Suprapubic skin (tissue), 4 donors: ENCODE measurements at regions not wholly inside any gene's neighbourhood (a gene's known extent, or its start where the extent isn't known, plus 50 kb on each side); places are given as distances from the start of the nearest gene placed in this dataset.
A peak's percentile ranks its signal among the peaks of the same experiment; 100 is the strongest.

Experiments
- DNase-seq, 2 donors: peaks; one replicate each; pipeline ENCODE4 v3.0.0-alpha.2; 2019; ENCODE audit warnings: low spot score in 2 of 2
- H3K27ac ChIP-seq: fragments of 200-600 bp; sonication (generic); one replicate; pipeline ENCODE4 v1.5.1; 2019
- H3K27me3 ChIP-seq: fragments of 200-600 bp; sonication (generic); one replicate; pipeline ENCODE4 v1.5.1; 2019
- H3K36me3 ChIP-seq: fragments of 200-600 bp; sonication (generic); one replicate; pipeline ENCODE4 v1.5.1; 2019
- H3K4me1 ChIP-seq: fragments of 200-600 bp; sonication (generic); one replicate; pipeline ENCODE4 v1.5.1; 2019
- H3K4me3 ChIP-seq: fragments of 200-600 bp; sonication (generic); one replicate; pipeline ENCODE4 v1.5.1; 2019; ENCODE audit warnings: mild to moderate bottlenecking
- H3K9me3 ChIP-seq: fragments of 200-600 bp; sonication (generic); one replicate; pipeline ENCODE4 v1.5.1; 2019
- EP300 ChIP-seq: sonication (generic); formaldehyde crosslinking; IDR thresholded peaks from one replicate; pipeline ENCODE4 v1.6.1; 2017; ENCODE audit warnings: antibody characterized with exemption
- POLR2A ChIP-seq, 2 donors: fragments of 450-650 bp; IDR thresholded peaks; one replicate each; pipeline ENCODE4 v1.6.1; 2017; ENCODE audit warnings: antibody characterized with exemption in 2 of 2, mild to moderate bottlenecking in 2 of 2, moderate library complexity in 2 of 2
- POLR2AphosphoS5 ChIP-seq, 3 donors: sonication (generic); formaldehyde crosslinking; IDR thresholded peaks; one replicate each; pipeline ENCODE4 v1.6.1; 2017; ENCODE audit warnings: antibody characterized with exemption in 3 of 3
- WGBS: methylation state at CpG from one replicate; pipeline ENCODE4 v1.1.5; 2018; 5-methylcytosine and 5-hydroxymethylcytosine counted together
- TF ChIP-seq, protein P1 (sequence below), 2 donors: fragments of 200-600 bp in 1 of 2; fragments of 450-650 bp in 1 of 2; sonication (generic) in 1 of 2; IDR thresholded peaks; one replicate each; pipeline ENCODE4 v1.5.1; 2016 to 2019; ENCODE audit warnings: antibody characterized with exemption in 2 of 2, mild to moderate bottlenecking in 1 of 2, moderate library complexity in 1 of 2

DNA sequence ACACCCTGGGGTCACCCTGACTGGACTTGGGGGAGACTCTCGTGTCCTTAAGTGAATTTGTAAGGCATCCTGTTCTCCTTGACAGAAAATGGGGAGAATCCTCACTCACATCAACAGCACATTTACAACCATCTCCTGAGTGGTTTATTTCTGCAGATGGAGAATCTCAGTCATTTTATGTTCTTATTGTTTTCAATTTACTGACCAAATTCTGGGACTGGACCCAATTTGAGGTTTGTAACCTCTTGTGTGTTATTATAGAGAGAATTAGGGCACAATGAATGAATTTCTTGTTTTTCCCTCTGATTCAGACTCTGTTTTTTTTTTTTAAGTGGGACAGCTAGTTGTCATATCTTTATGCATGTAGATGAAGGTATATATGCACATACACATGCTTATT lies 104.9 kb downstream of the ADAMTS15 start:
- TF ChIP-seq EP300 (no peak), POLR2A (IDR thresholded peaks at IDR 0.05) (no peak), POLR2AphosphoS5 (IDR thresholded peaks at IDR 0.05) (no peak)
- TF ChIP-seq, protein P1, sequence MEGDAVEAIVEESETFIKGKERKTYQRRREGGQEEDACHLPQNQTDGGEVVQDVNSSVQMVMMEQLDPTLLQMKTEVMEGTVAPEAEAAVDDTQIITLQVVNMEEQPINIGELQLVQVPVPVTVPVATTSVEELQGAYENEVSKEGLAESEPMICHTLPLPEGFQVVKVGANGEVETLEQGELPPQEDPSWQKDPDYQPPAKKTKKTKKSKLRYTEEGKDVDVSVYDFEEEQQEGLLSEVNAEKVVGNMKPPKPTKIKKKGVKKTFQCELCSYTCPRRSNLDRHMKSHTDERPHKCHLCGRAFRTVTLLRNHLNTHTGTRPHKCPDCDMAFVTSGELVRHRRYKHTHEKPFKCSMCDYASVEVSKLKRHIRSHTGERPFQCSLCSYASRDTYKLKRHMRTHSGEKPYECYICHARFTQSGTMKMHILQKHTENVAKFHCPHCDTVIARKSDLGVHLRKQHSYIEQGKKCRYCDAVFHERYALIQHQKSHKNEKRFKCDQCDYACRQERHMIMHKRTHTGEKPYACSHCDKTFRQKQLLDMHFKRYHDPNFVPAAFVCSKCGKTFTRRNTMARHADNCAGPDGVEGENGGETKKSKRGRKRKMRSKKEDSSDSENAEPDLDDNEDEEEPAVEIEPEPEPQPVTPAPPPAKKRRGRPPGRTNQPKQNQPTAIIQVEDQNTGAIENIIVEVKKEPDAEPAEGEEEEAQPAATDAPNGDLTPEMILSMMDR (IDR thresholded peaks at IDR 0.05), result no peak
- 58% methylated on average over 1 of the region's 1 CpG for WGBS
- DNase-seq, result no peak
- Histone ChIP-seq H3K9me3 (no peaks in the 10 kb centered on the region), H3K4me3 (no peak overlapping the region), H3K27me3 (no peaks in the 10 kb centered on the region), H3K27ac (peak overlapping the region; percentile 12), H3K4me1 (peaks cover 17% of the 10 kb centered on the region), H3K36me3 (no peaks in the 10 kb centered on the region)

DNA sequence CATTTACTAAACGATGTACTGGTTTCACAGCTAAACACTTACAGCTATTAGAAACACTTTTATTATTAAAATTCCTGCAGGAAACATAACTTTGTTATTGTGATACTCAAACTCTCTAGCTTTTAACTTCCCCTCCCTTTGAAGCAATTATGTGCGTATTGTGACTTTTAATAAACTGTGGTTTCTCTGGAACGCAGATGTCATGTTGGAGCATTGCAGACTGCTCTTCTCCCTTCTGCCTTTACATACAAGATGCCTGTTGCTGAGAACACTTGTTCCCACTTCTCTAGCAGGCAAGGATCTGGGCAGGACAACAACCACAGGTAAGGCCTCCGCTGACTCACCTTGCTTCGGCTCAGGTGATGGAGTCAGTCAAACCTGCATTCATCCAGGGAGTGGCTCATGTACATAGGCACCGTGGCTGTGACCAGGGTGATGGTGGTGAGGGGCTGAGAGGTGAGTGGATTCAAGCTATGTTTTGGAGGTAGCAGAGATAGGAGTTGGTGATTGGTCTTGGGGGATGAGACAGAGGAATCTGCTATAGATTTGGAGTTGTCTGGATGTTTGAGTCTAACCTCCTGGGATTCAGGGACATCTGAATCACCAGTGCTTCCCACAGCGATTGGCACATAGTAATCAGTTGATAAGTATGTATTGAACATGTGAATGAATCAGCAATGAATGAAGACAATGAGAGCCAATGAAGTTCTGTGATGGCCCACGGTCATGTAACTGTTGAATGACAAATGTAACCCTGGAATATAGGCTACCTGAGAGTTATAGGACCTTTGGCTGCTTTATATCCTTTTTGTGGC lies 106.0 kb downstream of the ADAMTS15 start:
- no peak for DNase-seq
- H3K9me3 ChIP-seq, result no peaks in the 10 kb centered on the region
- WGBS, result 66% methylated on average over 8 of the region's 8 CpGs
- no peaks in the 10 kb centered on the region for H3K36me3 ChIP-seq
- H3K27me3 ChIP-seq, result no peaks in the 10 kb centered on the region
- H3K4me3 ChIP-seq, result no peak overlapping the region
- H3K27ac ChIP-seq, result no peak overlapping the region
- TF ChIP-seq EP300 (no peak), POLR2A (IDR thresholded peaks at IDR 0.05) (no peak), POLR2AphosphoS5 (IDR thresholded peaks at IDR 0.05) (no peak)
- TF ChIP-seq, protein P1 (IDR thresholded peaks at IDR 0.05), result no peak
- H3K4me1 ChIP-seq, result peaks cover 17% of the 10 kb centered on the region

DNA sequence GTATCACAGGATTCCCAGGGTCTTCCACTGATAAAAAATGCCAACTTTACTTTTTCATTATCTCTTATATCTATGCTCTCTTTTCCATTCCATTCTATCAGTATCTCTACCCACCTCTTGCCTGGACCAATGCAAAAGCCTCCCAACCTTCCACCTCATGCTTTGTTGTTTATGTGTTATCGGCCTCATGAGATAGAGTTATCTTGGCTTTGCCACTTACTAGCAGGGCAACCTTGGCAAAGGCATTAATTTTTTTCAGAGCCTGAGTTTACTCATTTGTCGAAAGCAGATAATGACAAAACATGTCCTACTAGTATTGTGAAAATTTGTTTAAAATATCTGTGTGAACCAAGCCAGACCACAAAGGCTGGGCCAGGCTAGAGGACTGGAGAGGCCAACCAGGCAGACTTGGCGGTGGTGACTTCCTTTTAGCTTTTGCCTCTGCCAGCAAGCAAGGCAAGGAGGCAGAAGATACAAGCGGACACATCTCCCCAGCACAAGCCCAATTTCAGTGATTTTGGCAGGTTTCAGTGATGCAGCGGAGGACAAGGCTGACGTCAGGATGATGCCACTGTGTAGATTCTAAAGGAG lies 106.9 kb downstream of the ADAMTS15 start:
- WGBS, result 64% methylated on average over 6 of the region's 6 CpGs
- Histone ChIP-seq H3K36me3 (no peaks in the 10 kb centered on the region), H3K27me3 (no peaks in the 10 kb centered on the region), H3K27ac (no peak overlapping the region), H3K4me3 (no peak overlapping the region), H3K4me1 (peaks cover 17% of the 10 kb centered on the region), H3K9me3 (no peaks in the 10 kb centered on the region)
- TF ChIP-seq, protein P1 (IDR thresholded peaks at IDR 0.05), result no peak
- TF ChIP-seq POLR2AphosphoS5 (IDR thresholded peaks at IDR 0.05), result no peak
- TF ChIP-seq POLR2A (IDR thresholded peaks at IDR 0.05), result no peak
- TF ChIP-seq EP300, result no peak
- no peak for DNase-seq

DNA sequence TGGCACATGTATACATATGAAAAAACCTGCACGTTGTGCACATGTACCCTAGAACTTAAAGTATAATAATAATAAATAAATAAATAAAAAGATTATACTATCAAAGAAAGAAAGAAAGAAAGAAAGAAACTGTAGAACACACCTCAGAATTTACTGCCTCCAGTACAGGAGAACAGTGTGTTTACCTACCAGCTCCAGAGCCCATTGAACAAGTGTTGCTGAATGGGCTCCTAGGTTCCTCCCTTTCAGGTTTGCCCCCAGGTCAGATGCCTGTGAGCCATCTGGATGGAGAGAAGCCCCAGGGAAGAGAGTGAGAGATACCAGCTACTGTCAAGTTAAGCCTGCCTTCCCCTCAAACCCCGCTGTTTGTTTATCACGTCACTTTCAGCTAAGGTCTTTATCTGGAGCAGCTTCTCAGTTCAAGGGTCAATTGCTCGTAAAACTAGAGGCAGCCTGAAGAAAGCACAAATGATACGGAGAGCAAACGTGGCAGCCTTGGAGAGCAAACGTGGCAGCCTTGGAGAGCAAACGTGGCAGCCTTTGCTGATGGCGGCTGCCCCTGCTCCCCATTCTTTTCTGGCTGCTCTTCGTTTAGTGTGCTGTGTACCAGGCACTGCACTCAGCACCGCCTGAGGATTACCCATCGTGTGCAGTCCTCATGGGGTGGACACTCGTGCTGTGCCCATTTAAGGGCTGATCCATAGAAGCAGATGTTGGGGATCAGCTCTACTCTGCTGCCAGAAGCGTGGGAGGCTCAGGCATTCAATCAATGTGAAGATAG lies 111.7 kb downstream of the ADAMTS15 start:
- H3K9me3 ChIP-seq, result no peaks in the 10 kb centered on the region
- TF ChIP-seq, protein P1 (IDR thresholded peaks at IDR 0.05), result no peak
- TF ChIP-seq POLR2AphosphoS5 (IDR thresholded peaks at IDR 0.05) (no peak), EP300 (no peak), POLR2A (IDR thresholded peaks at IDR 0.05) (no peak)
- no peaks in the 10 kb centered on the region for H3K27me3 ChIP-seq
- H3K36me3 ChIP-seq, result no peaks in the 10 kb centered on the region
- no peak for DNase-seq
- peaks cover 6% of the 10 kb centered on the region for H3K4me1 ChIP-seq
- H3K4me3 ChIP-seq, result no peak overlapping the region
- no peak overlapping the region for H3K27ac ChIP-seq
- 88% methylated on average over 14 of the region's 14 CpGs for WGBS

DNA sequence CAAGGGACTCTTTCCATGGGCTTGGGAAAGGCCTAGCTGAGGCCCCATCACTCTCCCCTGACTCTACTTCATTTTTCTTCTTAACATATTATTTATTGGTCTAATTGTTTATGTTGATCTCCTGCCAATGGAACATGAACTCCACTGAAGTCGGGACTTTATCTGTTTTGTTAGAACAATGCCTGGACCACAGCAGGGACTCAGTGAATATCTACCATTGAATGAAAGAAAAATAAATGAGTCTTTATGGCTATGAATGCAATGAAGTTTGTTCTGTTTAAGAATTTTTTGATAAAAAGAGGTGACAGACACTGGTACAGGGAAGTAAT lies 112.3 kb downstream of the ADAMTS15 start:
- no peaks in the 10 kb centered on the region for H3K36me3 ChIP-seq
- no peak overlapping the region for H3K4me3 ChIP-seq
- WGBS, result 57% methylated on average over 1 of the region's 1 CpG
- no peak overlapping the region for H3K27ac ChIP-seq
- no peaks in the 10 kb centered on the region for H3K9me3 ChIP-seq
- H3K27me3 ChIP-seq, result no peaks in the 10 kb centered on the region
- TF ChIP-seq POLR2A (IDR thresholded peaks at IDR 0.05) (no peak), EP300 (no peak), POLR2AphosphoS5 (IDR thresholded peaks at IDR 0.05) (no peak)
- TF ChIP-seq, protein P1 (IDR thresholded peaks at IDR 0.05), result no peak
- peaks cover under 1% of the 10 kb centered on the region for H3K4me1 ChIP-seq
- DNase-seq, result no peak
